Mesothelial cell of epicardium (in vitro differentiated cells): ENCODE measurements at regions not wholly inside any gene's neighbourhood (a gene's known extent, or its start where the extent isn't known, plus 50 kb on each side); places are given as distances from the start of the nearest gene placed in this dataset.

Experiments used
- DNase-seq, 2 experiments: peaks; one replicate each; pipeline ENCODE4 v3.0.0; 2021; ENCODE audit warnings: low spot score in 2 of 2; ENCODE audit not compliant: unreplicated experiment in 2 of 2
- H3K27ac Mint-ChIP-seq: 2 replicates; pipeline ENCODE4 v1.8.0; 2021; ENCODE audit warnings: mixed read lengths
- H3K27me3 Mint-ChIP-seq: 2 replicates; pipeline ENCODE4 v1.8.0; 2021; ENCODE audit warnings: low read depth, mixed read lengths
- H3K36me3 Mint-ChIP-seq: 2 replicates; pipeline ENCODE4 v1.8.0; 2021; ENCODE audit warnings: mixed read lengths
- H3K4me1 Mint-ChIP-seq: 2 replicates; pipeline ENCODE4 v1.8.0; 2021; ENCODE audit warnings: mixed read lengths
- H3K4me3 Mint-ChIP-seq: 2 replicates; pipeline ENCODE4 v1.8.0; 2021; ENCODE audit warnings: mild to moderate bottlenecking, moderate library complexity, mixed read lengths
- H3K9me3 Mint-ChIP-seq: 2 replicates; pipeline ENCODE4 v1.8.0; 2021; ENCODE audit warnings: mixed read lengths
- CTCF ChIP-seq: fragments of 200-600 bp; sonication (generic); IDR thresholded peaks from one replicate; pipeline ENCODE4 v1.5.0; 2021; ENCODE audit warnings: antibody characterized with exemption; ENCODE audit not compliant: unreplicated experiment

- Mint-ChIP-seq H3K27me3 (no peaks in the 10 kb centered on the region), H3K4me3 (no peak overlapping the region), H3K9me3 (peaks cover 7% of the 10 kb centered on the region), H3K36me3 (peaks cover 3% of the 10 kb centered on the region), H3K27ac (no peak overlapping the region), H3K4me1 (peaks cover 29% of the 10 kb centered on the region)
- no peak for TF ChIP-seq CTCF
- DNase-seq: no peak
Observed at GRCh38 chr12:27901959-27902358, 70.6 kb downstream of the PTHLH start.

- Mint-ChIP-seq H3K27ac (no peak overlapping the region), H3K4me3 (no peak overlapping the region), H3K9me3 (peaks cover 6% of the 10 kb centered on the region), H3K4me1 (peaks cover 29% of the 10 kb centered on the region), H3K27me3 (no peaks in the 10 kb centered on the region), H3K36me3 (peaks cover 3% of the 10 kb centered on the region)
- no peak for TF ChIP-seq CTCF
- DNase-seq: no peak
Observed at GRCh38 chr12:27900920-27901879, 71.3 kb downstream of the PTHLH start.

GRCh38 chr12:27899151-27899661, 73.3 kb downstream of the PTHLH start:
- DNase-seq: no peak
- Mint-ChIP-seq H3K4me1 (peaks cover 29% of the 10 kb centered on the region), H3K4me3 (no peak overlapping the region), H3K9me3 (peaks cover 5% of the 10 kb centered on the region), H3K36me3 (no peaks in the 10 kb centered on the region), H3K27ac (peak overlapping the region; percentile 13), H3K27me3 (no peaks in the 10 kb centered on the region)
- no peak for TF ChIP-seq CTCF

- H3K9me3 Mint-ChIP-seq: peaks cover 5% of the 10 kb centered on the region
- TF ChIP-seq CTCF: no peak
Observed at GRCh38 chr12:27898022-27898421, 74.5 kb downstream of the PTHLH start.

GRCh38 chr12:27896419-27896990, 76.0 kb downstream of the PTHLH start:
- Mint-ChIP-seq H3K27me3 (no peaks in the 10 kb centered on the region), H3K36me3 (no peaks in the 10 kb centered on the region), H3K27ac (no peak overlapping the region), H3K4me1 (peaks cover 12% of the 10 kb centered on the region), H3K9me3 (peaks cover 9% of the 10 kb centered on the region), H3K4me3 (no peak overlapping the region)
- DNase-seq: no peak
- no peak for TF ChIP-seq CTCF

More at GRCh38 chr12:27898022-27898421, 74.5 kb downstream of the PTHLH start:
- H3K4me1 Mint-ChIP-seq: peaks cover 19% of the 10 kb centered on the region
- no peak for DNase-seq
- H3K36me3 Mint-ChIP-seq: no peaks in the 10 kb centered on the region
- no peak overlapping the region for H3K4me3 Mint-ChIP-seq
- H3K27ac Mint-ChIP-seq: peak overlapping the region; percentile 23
- no peaks in the 10 kb centered on the region for H3K27me3 Mint-ChIP-seq
